ENCODE measurements at regions not wholly inside any gene's neighbourhood (a gene's known extent, or its start where the extent isn't known, plus 50 kb on each side); places are given as distances from the start of the nearest gene placed in this dataset.

- no peak for DNase-seq
These were observed 521.7 kb downstream of the SOX2 start for GRCh38 chr3:182233405-182233804.

GRCh38 chr3:182233957-182234356 lies 522.2 kb downstream of the SOX2 start:
- DNase-seq: no peak

GRCh38 chr3:182234881-182235280 lies 523.2 kb downstream of the SOX2 start:
- DNase-seq: no peak

GRCh38 chr3:182235504-182235903 lies 523.8 kb downstream of the SOX2 start:
- DNase-seq: no peak

- DNase-seq: no peak
These were observed 526.4 kb downstream of the SOX2 start for GRCh38 chr3:182238126-182238525.

- no peak for DNase-seq
These were observed 527.6 kb downstream of the SOX2 start for GRCh38 chr3:182239316-182239715.

- DNase-seq: no peak
These were observed 528.7 kb downstream of the SOX2 start for GRCh38 chr3:182240474-182240873.

- DNase-seq: no peak
These were observed 529.6 kb downstream of the SOX2 start for GRCh38 chr3:182241196-182241765.

- DNase-seq: no peak
These were observed 530.2 kb downstream of the SOX2 start for GRCh38 chr3:182241766-182242488.

GRCh38 chr3:182242489-182242942 lies 530.8 kb downstream of the SOX2 start:
- no peak for DNase-seq

- no peak for DNase-seq
These were observed 531.9 kb downstream of the SOX2 start for GRCh38 chr3:182243625-182244024.

GRCh38 chr3:182244222-182244971 lies 532.7 kb downstream of the SOX2 start:
- no peak for DNase-seq

GRCh38 chr3:182245059-182245458 lies 533.3 kb downstream of the SOX2 start:
- no peak for DNase-seq

GRCh38 chr3:182246870-182247269 lies 535.1 kb downstream of the SOX2 start:
- no peak for DNase-seq

GRCh38 chr3:182248349-182248880 lies 536.7 kb downstream of the SOX2 start:
- DNase-seq: no peak

- no peak for DNase-seq
These were observed 540.5 kb upstream of the ATP11B start for GRCh38 chr3:182252802-182253201.

- DNase-seq: no peak
These were observed 538.1 kb upstream of the ATP11B start for GRCh38 chr3:182255158-182255557.

GRCh38 chr3:182257361-182257760 lies 535.9 kb upstream of the ATP11B start:
- DNase-seq: no peak

- peak; percentile 19 for DNase-seq
These were observed 534.6 kb upstream of the ATP11B start for GRCh38 chr3:182258538-182259177.

GRCh38 chr3:182259579-182259978 lies 533.7 kb upstream of the ATP11B start:
- peak; percentile 1 for DNase-seq

- DNase-seq: no peak
These were observed 532.3 kb upstream of the ATP11B start for GRCh38 chr3:182261041-182261440.

- no peak for DNase-seq
These were observed 524.6 kb upstream of the ATP11B start for GRCh38 chr3:182268711-182269110.

- DNase-seq: no peak
These were observed 516.8 kb upstream of the ATP11B start for GRCh38 chr3:182276512-182276911.

Measured in dermis blood vessel endothelial cell (primary cell).